ENCODE measurements at regions not wholly inside any gene's neighbourhood (a gene's known extent, or its start where the extent isn't known, plus 50 kb on each side); places are given as distances from the start of the nearest gene placed in this dataset.

- FAIRE-seq = peak; percentile 72
- Histone ChIP-seq H3K9ac (ENCODE audit: control insufficient read depth, insufficient read depth, low read length) (no peak overlapping the region), H3K79me2 (ENCODE audit: control insufficient read depth, insufficient read depth, low read length) (no peaks in the 10 kb centered on the region), H3K4me3 (no peak overlapping the region), H3K9me3 (replicated peaks; ENCODE audit: control insufficient read depth, insufficient read depth, low read length) (no peaks in the 10 kb centered on the region), H4K20me1 (ENCODE audit: control insufficient read depth, insufficient read depth) (no peaks in the 10 kb centered on the region), H3K27ac (ENCODE audit: control insufficient read depth, insufficient read depth) (no peak overlapping the region), H3K4me1 (ENCODE audit: control insufficient read depth, insufficient read depth, low read length) (no peaks in the 10 kb centered on the region), H3K4me2 (ENCODE audit: control insufficient read depth, insufficient read depth) (no peak overlapping the region), H3K27me3 (replicated peaks in 1 of 2; ENCODE audit: control insufficient read depth in 2 of 2, insufficient read depth in 2 of 2, low read length in 1 of 2) (no peaks in the 10 kb centered on the region), H3K36me3 (ENCODE audit: control insufficient read depth in 2 of 2, insufficient read depth in 2 of 2, low read length in 1 of 2) (no peaks in the 10 kb centered on the region), H2AFZ (ENCODE audit: control insufficient read depth, low read depth, low read length) (no peak overlapping the region)
- ChIA-PET POLR2A (no interaction called here), RAD21 (ENCODE audit: unreplicated experiment) (interaction anchor here (0.6 to 1.7 kb wide), 7 partner anchors 23 to 961 kb away, joined by 3 to 14 read pairs (median 3); no protein-coding TSS in a partner anchor), CTCF (interaction anchor here (0.5 to 3.8 kb wide), 17 partner anchors 9 to 961 kb away, joined by 3 to 29 read pairs (median 5); no protein-coding TSS in a partner anchor), SMC1A (ENCODE audit: uncharacterized antibody, unreplicated experiment) (interaction anchor here (0.7 to 2.1 kb wide), 8 partner anchors 10 to 961 kb away, joined by 3 to 11 read pairs (median 4); no protein-coding TSS in a partner anchor)
- intact Hi-C loops (cut with micrococcal nuclease; ENCODE audit: unreplicated experiment) = loop anchor here (1.0 to 5.0 kb wide), 4 partner anchors 21 to 961 kb away; no protein-coding TSS in a partner anchor
- 0% methylated on average over 2 of the region's 2 CpGs for WGBS (ENCODE audit: insufficient coverage, insufficient replicate concordance, low lambda C conversion rate, missing lambda C conversion rate)
- BruUV-seq (replicated peaks) = no TSS peak
- no peak for DNase-seq (ENCODE audit: low read depth, low spot score)
- peak; percentile 89 for ATAC-seq
- in situ Hi-C loops (cut with MboI) = no loop called here
- no peak for TF ChIP-seq HDAC6 (IDR thresholded peaks at IDR 0.05; ENCODE audit: unreplicated experiment)
- TF ChIP-seq ZNF24 (IDR thresholded peaks at IDR 0.05) = no peak
- no peak for TF ChIP-seq SREBF1 (IDR thresholded peaks at IDR 0.05; ENCODE audit: low read length)
- TF ChIP-seq ZBTB40 (IDR thresholded peaks at IDR 0.05; ENCODE audit: borderline replicate concordance) = no peak
- peak; percentile 81 for TF ChIP-seq RAD21 (IDR thresholded peaks at IDR 0.05; ENCODE audit: insufficient read depth, low read depth, low read length)
- TF ChIP-seq ZNF207 (IDR thresholded peaks at IDR 0.05; ENCODE audit: borderline replicate concordance) = no peak
- TF ChIP-seq CTCF (IDR thresholded peaks at IDR 0.05 in 2 of 3, conservative IDR thresholded peaks at IDR 0.05 in 1 of 3; ENCODE audit: control insufficient read depth in 2 of 3, extremely low read depth in 1 of 3, insufficient read depth in 1 of 3, low read depth in 3 of 3, low read length in 3 of 3) = peak; percentile 66 to 79 (median 67); a peak in 5 of 6 replicates
- TF ChIP-seq RCOR1 (conservative IDR thresholded peaks at IDR 0.05; ENCODE audit: low read depth, low read length) = no peak
- TF ChIP-seq SMAD1 (IDR thresholded peaks at IDR 0.05; ENCODE audit: low read depth, partially characterized antibody) = no peak
- TF ChIP-seq GATAD2B (conservative IDR thresholded peaks at IDR 0.05; ENCODE audit: low read depth) = no peak
- TF ChIP-seq SMC3 (IDR thresholded peaks at IDR 0.05; ENCODE audit: borderline replicate concordance, low read length) = peak; percentile 75
- no peak for TF ChIP-seq E2F4 (IDR thresholded peaks at IDR 0.05; ENCODE audit: low read depth, low read length)
- no peak for TF ChIP-seq LARP7 (IDR thresholded peaks at IDR 0.05)
- TF ChIP-seq KAT2A (conservative IDR thresholded peaks at IDR 0.05; ENCODE audit: control insufficient read depth, low read depth, low read length) = no peak
- 0 out of 2 replicates have a peak, but pooled peaks have one; percentile 38 for TF ChIP-seq MXI1 (IDR thresholded peaks at IDR 0.05; ENCODE audit: low read depth, low read length)
Measured at GRCh38 chr2:137865954-137866540, 98.2 kb upstream of the HNMT start.
